ENCODE measurements at regions not wholly inside any gene's neighbourhood (a gene's known extent, or its start where the extent isn't known, plus 50 kb on each side); places are given as distances from the start of the nearest gene placed in this dataset.

DNA sequence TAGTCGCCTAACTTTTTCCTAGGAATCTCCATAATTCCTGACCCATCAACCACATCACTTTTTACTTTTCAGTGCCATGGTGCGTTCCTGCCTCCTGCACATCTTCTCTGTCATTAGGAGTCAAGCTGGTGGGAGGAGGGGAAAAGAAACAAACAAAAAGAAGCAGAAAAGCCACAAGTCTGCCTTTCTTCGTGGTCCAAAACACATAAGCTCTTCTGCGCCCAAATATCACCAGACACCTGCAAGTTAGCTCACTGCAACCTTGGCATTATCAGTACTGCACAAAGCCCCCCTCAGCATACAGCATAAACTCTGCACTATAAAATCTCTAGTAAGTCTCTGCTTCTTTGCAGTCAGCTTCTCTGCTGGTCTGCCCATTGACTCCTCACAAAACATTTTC, 295.3 kb downstream of the HS3ST3B1 start:
- POLR2A ChIA-PET, result no interaction called here
- H3K79me2 ChIP-seq (ENCODE audit: control insufficient read depth, insufficient read depth, low read length), result no peaks in the 10 kb centered on the region
- no peaks in the 10 kb centered on the region for H3K9me1 ChIP-seq (ENCODE audit: control insufficient read depth, insufficient read depth, low read length)
- TF ChIP-seq MBD2 (IDR thresholded peaks at IDR 0.05; ENCODE audit: borderline replicate concordance, low read depth), result no peak
- TF ChIP-seq GTF2A2 (tag; IDR thresholded peaks at IDR 0.05), result no peak
- TF ChIP-seq, protein P1, sequence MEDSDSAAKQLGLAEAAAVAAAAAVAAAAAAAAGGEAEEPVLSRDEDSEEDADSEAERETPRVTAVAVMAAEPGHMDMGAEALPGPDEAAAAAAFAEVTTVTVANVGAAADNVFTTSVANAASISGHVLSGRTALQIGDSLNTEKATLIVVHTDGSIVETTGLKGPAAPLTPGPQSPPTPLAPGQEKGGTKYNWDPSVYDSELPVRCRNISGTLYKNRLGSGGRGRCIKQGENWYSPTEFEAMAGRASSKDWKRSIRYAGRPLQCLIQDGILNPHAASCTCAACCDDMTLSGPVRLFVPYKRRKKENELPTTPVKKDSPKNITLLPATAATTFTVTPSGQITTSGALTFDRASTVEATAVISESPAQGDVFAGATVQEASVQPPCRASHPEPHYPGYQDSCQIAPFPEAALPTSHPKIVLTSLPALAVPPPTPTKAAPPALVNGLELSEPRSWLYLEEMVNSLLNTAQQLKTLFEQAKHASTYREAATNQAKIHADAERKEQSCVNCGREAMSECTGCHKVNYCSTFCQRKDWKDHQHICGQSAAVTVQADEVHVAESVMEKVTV (CRISPR knock-in tag; IDR thresholded peaks at IDR 0.05), result no peak
- TF ChIP-seq LCOR (CRISPR knock-in tag; IDR thresholded peaks at IDR 0.05), result no peak
- no peak for TF ChIP-seq ZFP1 (CRISPR knock-in tag; IDR thresholded peaks at IDR 0.05)
- no peak for TF ChIP-seq BACH1 (tag; IDR thresholded peaks at IDR 0.05)
- no peak for TF ChIP-seq CHCHD3 (CRISPR knock-in tag; IDR thresholded peaks at IDR 0.05)
- TF ChIP-seq, protein P2, sequence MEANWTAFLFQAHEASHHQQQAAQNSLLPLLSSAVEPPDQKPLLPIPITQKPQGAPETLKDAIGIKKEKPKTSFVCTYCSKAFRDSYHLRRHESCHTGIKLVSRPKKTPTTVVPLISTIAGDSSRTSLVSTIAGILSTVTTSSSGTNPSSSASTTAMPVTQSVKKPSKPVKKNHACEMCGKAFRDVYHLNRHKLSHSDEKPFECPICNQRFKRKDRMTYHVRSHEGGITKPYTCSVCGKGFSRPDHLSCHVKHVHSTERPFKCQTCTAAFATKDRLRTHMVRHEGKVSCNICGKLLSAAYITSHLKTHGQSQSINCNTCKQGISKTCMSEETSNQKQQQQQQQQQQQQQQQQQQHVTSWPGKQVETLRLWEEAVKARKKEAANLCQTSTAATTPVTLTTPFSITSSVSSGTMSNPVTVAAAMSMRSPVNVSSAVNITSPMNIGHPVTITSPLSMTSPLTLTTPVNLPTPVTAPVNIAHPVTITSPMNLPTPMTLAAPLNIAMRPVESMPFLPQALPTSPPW (CRISPR knock-in tag; IDR thresholded peaks at IDR 0.05), result no peak
- no peak for TF ChIP-seq ZZZ3 (IDR thresholded peaks at IDR 0.05)
- TF ChIP-seq NFRKB (IDR thresholded peaks at IDR 0.05; ENCODE audit: low read depth), result no peak
- TF ChIP-seq PURB (CRISPR knock-in tag; IDR thresholded peaks at IDR 0.05; ENCODE audit: low read depth), result no peak
- TF ChIP-seq CCNT2 (IDR thresholded peaks at IDR 0.05; ENCODE audit: borderline replicate concordance, extremely low read depth, insufficient read length, low read depth, low read length), result no peak
- TF ChIP-seq TAL1 (IDR thresholded peaks at IDR 0.05), result no peak
- no peak for TF ChIP-seq EP400 (IDR thresholded peaks at IDR 0.05)
- TF ChIP-seq ZNF239 (CRISPR knock-in tag; IDR thresholded peaks at IDR 0.05), result no peak
- no peak for TF ChIP-seq BRD9 (IDR thresholded peaks at IDR 0.05; ENCODE audit: low read depth, partially characterized antibody)
- no peak for TF ChIP-seq IRF2 (CRISPR knock-in tag; IDR thresholded peaks at IDR 0.05)
- no peak for TF ChIP-seq ZC3H4 (CRISPR knock-in tag; IDR thresholded peaks at IDR 0.05; ENCODE audit: borderline replicate concordance)
- ATAC-seq (no peak), DNase-seq (ENCODE audit: extremely low read depth in 1 of 4, low spot score in 3 of 4) (no peak), FAIRE-seq (no peak)
- no peaks in the 10 kb centered on the region for H3K4me1 ChIP-seq (replicated peaks in 1 of 2; ENCODE audit: control insufficient read depth in 2 of 2, insufficient read depth in 2 of 2, low read length in 2 of 2)
- H3K4me2 ChIP-seq (ENCODE audit: insufficient read depth, low read length), result no peak overlapping the region
- H3K9ac ChIP-seq (ENCODE audit: insufficient read depth in 1 of 2, low read depth in 2 of 2, low read length in 2 of 2), result no peak overlapping the region
- CTCF ChIA-PET (ENCODE audit: low intra/inter-chr PET ratio), result no interaction called here
- intact Hi-C loops (cut with micrococcal nuclease), result no loop called here
- no peak overlapping the region for H2AFZ ChIP-seq (ENCODE audit: low read depth, low read length)
- H3K9me3 ChIP-seq (replicated peaks; ENCODE audit: control insufficient read depth, insufficient read depth, low read depth, low read length), result no peaks in the 10 kb centered on the region
- peaks cover 0 to 4% of the 10 kb centered on the region in 2 experiments; a peak in 1 of 5 replicates for H3K27me3 ChIP-seq (ENCODE audit: control insufficient read depth in 2 of 2, insufficient read depth in 2 of 2, low read length in 2 of 2)
- H3K36me3 ChIP-seq (ENCODE audit: control insufficient read depth, insufficient read depth, low read length), result no peaks in the 10 kb centered on the region
- in situ Hi-C loops (cut with MboI), result no loop called here
- no peak overlapping the region for H3K27ac ChIP-seq (ENCODE audit: extremely low read depth, low read depth, low read length)
- no peaks in the 10 kb centered on the region for H4K20me1 ChIP-seq (replicated peaks; ENCODE audit: control insufficient read depth, insufficient read depth, low read length)
- BruUV-seq (replicated peaks), result no TSS peak
- no peak overlapping the region for H3K4me3 ChIP-seq
- WGBS (ENCODE audit: insufficient coverage, low coverage, missing lambda C conversion rate), result 0% methylated on average over 4 of the region's 4 CpGs
